ENCODE measurements at regions not wholly inside any gene's neighbourhood (a gene's known extent, or its start where the extent isn't known, plus 50 kb on each side); places are given as distances from the start of the nearest gene placed in this dataset.

DNA sequence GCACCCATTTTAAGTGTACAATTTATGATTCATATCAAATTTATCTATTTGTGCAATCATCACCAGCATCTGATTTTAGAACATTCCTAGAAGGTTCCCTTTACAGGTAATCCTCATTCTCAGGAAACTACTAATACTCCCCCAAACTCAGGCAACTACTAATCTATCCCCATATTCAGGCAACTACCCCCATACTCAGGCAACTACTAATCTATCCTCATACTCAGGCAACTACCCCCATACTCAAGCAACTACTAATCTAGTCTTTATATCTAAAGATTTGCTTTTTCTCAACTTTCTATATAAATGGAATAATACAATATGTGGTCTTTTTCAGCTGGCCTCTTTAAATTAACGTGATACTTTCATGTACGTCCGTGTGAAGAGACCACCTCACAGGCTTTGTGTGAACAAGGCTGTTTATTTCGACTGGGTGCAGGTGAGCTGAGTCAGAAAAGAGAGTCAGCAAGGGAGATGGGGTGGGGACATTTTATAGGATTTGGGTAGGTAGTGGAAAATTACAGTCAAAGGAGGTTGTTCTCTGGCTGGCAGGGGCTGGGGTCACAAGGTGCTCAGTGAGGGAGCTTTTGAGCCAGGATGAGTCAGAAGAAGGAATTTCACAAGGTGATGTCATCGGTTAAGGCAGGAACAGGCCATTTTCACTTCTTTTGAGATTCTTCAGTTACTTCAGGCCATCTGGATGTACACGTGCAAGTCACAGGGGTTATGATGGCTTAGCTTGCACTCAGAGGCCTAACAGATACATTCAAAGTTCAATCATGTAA is 1444.5 kb upstream of the CADM2 start:
- TF ChIP-seq, protein P1, sequence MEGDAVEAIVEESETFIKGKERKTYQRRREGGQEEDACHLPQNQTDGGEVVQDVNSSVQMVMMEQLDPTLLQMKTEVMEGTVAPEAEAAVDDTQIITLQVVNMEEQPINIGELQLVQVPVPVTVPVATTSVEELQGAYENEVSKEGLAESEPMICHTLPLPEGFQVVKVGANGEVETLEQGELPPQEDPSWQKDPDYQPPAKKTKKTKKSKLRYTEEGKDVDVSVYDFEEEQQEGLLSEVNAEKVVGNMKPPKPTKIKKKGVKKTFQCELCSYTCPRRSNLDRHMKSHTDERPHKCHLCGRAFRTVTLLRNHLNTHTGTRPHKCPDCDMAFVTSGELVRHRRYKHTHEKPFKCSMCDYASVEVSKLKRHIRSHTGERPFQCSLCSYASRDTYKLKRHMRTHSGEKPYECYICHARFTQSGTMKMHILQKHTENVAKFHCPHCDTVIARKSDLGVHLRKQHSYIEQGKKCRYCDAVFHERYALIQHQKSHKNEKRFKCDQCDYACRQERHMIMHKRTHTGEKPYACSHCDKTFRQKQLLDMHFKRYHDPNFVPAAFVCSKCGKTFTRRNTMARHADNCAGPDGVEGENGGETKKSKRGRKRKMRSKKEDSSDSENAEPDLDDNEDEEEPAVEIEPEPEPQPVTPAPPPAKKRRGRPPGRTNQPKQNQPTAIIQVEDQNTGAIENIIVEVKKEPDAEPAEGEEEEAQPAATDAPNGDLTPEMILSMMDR (conservative IDR thresholded peaks at IDR 0.05), result no peak
- no peak for TF ChIP-seq ZFX (IDR thresholded peaks at IDR 0.05)
